IMR-90 (cell line): ENCODE measurements at regions not wholly inside any gene's neighbourhood (a gene's known extent, or its start where the extent isn't known, plus 50 kb on each side); places are given as distances from the start of the nearest gene placed in this dataset.

Experiments
- ATAC-seq: fragments of 200-7000 bp; cut with Tn5 transposase; 2 replicates; pipeline ENCODE4 v1.9.1; 2020; ENCODE audit warnings: low read depth, mild to moderate bottlenecking, moderate library complexity
- BruUV-seq: library from RNA; stranded (reverse); fragments of 400-500 nt; replicated peaks from 2 replicates; lab custom pipeline; 2021; lab: Mats Ljungman, UMichigan
- CTCF ChIA-PET: fragments of 300-600 bp; formaldehyde crosslinking; extraction: SDS; loops from one replicate; lab custom pipeline; 2021; ENCODE audit warnings: antibody characterized with exemption; lab: Yijun Ruan, JAX
- POLR2A ChIA-PET: fragments of 300-600 bp; sonication (Branson Sonifier 250); formaldehyde crosslinking; loops from one replicate; lab custom pipeline; 2022; ENCODE audit warnings: antibody characterized with exemption; ENCODE audit not compliant: unreplicated experiment; lab: Charles Lee
- DNase-seq: peaks from one replicate; pipeline ENCODE4 v3.0.0; 2013
- H2AFZ ChIP-seq: replicated peaks from 2 replicates; pipeline ENCODE3; 2013; ENCODE audit warnings: low read length, mild to moderate bottlenecking; ENCODE audit not compliant: poor library complexity
- H2AK5ac ChIP-seq: 2 replicates; pipeline ENCODE4 v1.6.1; 2013; ENCODE audit warnings: low read depth, low read length, inconsistent platforms
- H2AK9ac ChIP-seq: replicated peaks from 2 replicates; pipeline ENCODE3; 2013; ENCODE audit warnings: mild to moderate bottlenecking, low read depth, low read length, moderate library complexity; ENCODE audit not compliant: poor library complexity
- H2BK120ac ChIP-seq: 2 replicates; pipeline ENCODE4 v1.6.1; 2013; ENCODE audit warnings: low read depth, low read length, inconsistent platforms
- H2BK15ac ChIP-seq: 3 replicates; pipeline ENCODE4 v1.6.1; 2013; ENCODE audit warnings: low read depth, low read length, inconsistent platforms
- H2BK20ac ChIP-seq: 2 replicates; pipeline ENCODE4 v1.6.1; 2013; ENCODE audit warnings: low read depth, mild to moderate bottlenecking, inconsistent platforms, low read length, moderate library complexity
- H2BK5ac ChIP-seq: 2 replicates; pipeline ENCODE4 v1.6.1; 2013; ENCODE audit warnings: mild to moderate bottlenecking, low read depth, low read length, inconsistent platforms; ENCODE audit not compliant: poor library complexity, severe bottlenecking
- H3K14ac ChIP-seq: replicated peaks from 2 replicates; pipeline ENCODE4 v1.6.1; 2013; ENCODE audit warnings: low read depth, low read length, inconsistent platforms
- H3K18ac ChIP-seq: 2 replicates; pipeline ENCODE4 v1.6.1; 2013; ENCODE audit warnings: low read depth, low read length, control low read depth
- H3K23ac ChIP-seq: 2 replicates; pipeline ENCODE4 v1.6.1; 2013; ENCODE audit warnings: low read depth, low read length, inconsistent platforms
- H3K27ac ChIP-seq: 2 replicates; pipeline ENCODE4 v1.5.1; 2013; ENCODE audit warnings: mild to moderate bottlenecking, control low read depth, low read length; ENCODE audit not compliant: insufficient read depth
- H3K27me3 ChIP-seq: 2 replicates; pipeline ENCODE4 v1.6.1; 2013; ENCODE audit warnings: low read length; ENCODE audit not compliant: control insufficient read depth, insufficient read depth
- H3K36me3 ChIP-seq: 2 replicates; pipeline ENCODE4 v1.6.1; 2013; ENCODE audit warnings: low read length, mixed read lengths; ENCODE audit not compliant: control insufficient read depth, insufficient read depth
- H3K4ac ChIP-seq: 2 replicates; pipeline ENCODE4 v1.6.1; 2013; ENCODE audit warnings: low read depth, low read length, inconsistent platforms
- H3K4me1 ChIP-seq: 2 replicates; pipeline ENCODE4 v1.6.1; 2013; ENCODE audit warnings: low read length, mixed read lengths; ENCODE audit not compliant: control insufficient read depth, insufficient read depth
- H3K4me2 ChIP-seq: 2 replicates; pipeline ENCODE4 v1.6.1; 2013; ENCODE audit warnings: low read depth, mild to moderate bottlenecking, control low read depth, low read length, moderate library complexity
- H3K4me3 ChIP-seq: 2 replicates; pipeline ENCODE4 v1.5.1; 2013; ENCODE audit warnings: low read depth, mild to moderate bottlenecking, control low read depth, low read length, moderate library complexity; ENCODE audit not compliant: insufficient read depth
- H3K56ac ChIP-seq: 2 replicates; pipeline ENCODE4 v1.6.1; 2013; ENCODE audit warnings: low read length, inconsistent platforms; ENCODE audit not compliant: insufficient read depth; ENCODE audit errors: extremely low read depth
- H3K79me1 ChIP-seq, 2 experiments: 2 replicates each; pipeline ENCODE4 v1.6.1; 2013; ENCODE audit warnings: low read length in 2 of 2, inconsistent platforms in 1 of 2, low read depth in 1 of 2
- H3K9ac ChIP-seq: 2 replicates; pipeline ENCODE4 v1.6.1; 2013; ENCODE audit warnings: low read depth, low read length, control low read depth
- H3K9me1 ChIP-seq: 2 replicates; pipeline ENCODE4 v1.6.1; 2013; ENCODE audit warnings: low read length, inconsistent platforms; ENCODE audit not compliant: insufficient read depth
- H3K9me3 ChIP-seq: 2 replicates; pipeline ENCODE4 v1.6.1; 2013; ENCODE audit warnings: low read length; ENCODE audit not compliant: control insufficient read depth, insufficient read depth
- H4K20me1 ChIP-seq: 2 replicates; pipeline ENCODE4 v1.6.1; 2013; ENCODE audit warnings: low read length, inconsistent platforms; ENCODE audit not compliant: insufficient read depth
- H4K5ac ChIP-seq: 2 replicates; pipeline ENCODE4 v1.6.1; 2013; ENCODE audit warnings: mild to moderate bottlenecking, low read depth, low read length, control low read depth
- H4K8ac ChIP-seq, 2 experiments: 2 replicates each; pipeline ENCODE4 v1.6.1; 2013; ENCODE audit warnings: low read depth in 2 of 2, low read length in 2 of 2, control low read depth in 1 of 2, inconsistent platforms in 1 of 2
- H4K91ac ChIP-seq: 2 replicates; pipeline ENCODE4 v1.6.1; 2013; ENCODE audit warnings: low read depth, low read length, inconsistent platforms; ENCODE audit not compliant: insufficient read depth
- BHLHE40 ChIP-seq: fragments of 150-350 bp; IDR thresholded peaks from 2 replicates; pipeline ENCODE4 v1.6.1; 2016; ENCODE audit warnings: mild to moderate bottlenecking, low read depth, low read length
- CHD1 ChIP-seq: IDR thresholded peaks from 2 replicates; pipeline ENCODE4 v1.6.1; 2012; ENCODE audit warnings: low read depth, low read length, improper control_type of control experiment
- CTCF ChIP-seq: conservative IDR thresholded peaks from 2 replicates; pipeline ENCODE4 v1.5.1; 2012; ENCODE audit warnings: mild to moderate bottlenecking, low read depth, low read length, improper control_type of control experiment
- FOS ChIP-seq: fragments of 150-350 bp; IDR thresholded peaks from 2 replicates; pipeline ENCODE4 v1.6.1; 2016; ENCODE audit warnings: low read depth, low read length
- MAFK ChIP-seq: IDR thresholded peaks from 2 replicates; pipeline ENCODE4 v1.6.1; 2012; ENCODE audit warnings: low read depth, low read length, improper control_type of control experiment
- MAZ ChIP-seq: IDR thresholded peaks from 2 replicates; pipeline ENCODE4 v1.6.1; 2012; ENCODE audit warnings: low read depth, mild to moderate bottlenecking, low read length, improper control_type of control experiment, moderate library complexity, borderline replicate concordance
- MXI1 ChIP-seq: IDR thresholded peaks from 2 replicates; pipeline ENCODE4 v1.6.1; 2012; ENCODE audit warnings: low read depth, mild to moderate bottlenecking, low read length, moderate library complexity, borderline replicate concordance
- NFE2L2 ChIP-seq: fragments of 150-350 bp; IDR thresholded peaks from 2 replicates; pipeline ENCODE4 v1.6.1; 2016; ENCODE audit warnings: low read depth, mild to moderate bottlenecking, low read length
- POLR2A ChIP-seq: IDR thresholded peaks from 2 replicates; pipeline ENCODE4 v1.6.1; 2012; ENCODE audit warnings: mild to moderate bottlenecking, low read depth, low read length
- RAD21 ChIP-seq: IDR thresholded peaks from 2 replicates; pipeline ENCODE4 v1.6.1; 2012; ENCODE audit warnings: low read length, improper control_type of control experiment
- RCOR1 ChIP-seq: IDR thresholded peaks from 2 replicates; pipeline ENCODE4 v1.6.1; 2012; ENCODE audit warnings: mild to moderate bottlenecking, low read length, improper control_type of control experiment; ENCODE audit not compliant: insufficient replicate concordance
- RFX5 ChIP-seq: IDR thresholded peaks from 2 replicates; pipeline ENCODE4 v1.8.0; 2012; ENCODE audit warnings: low read depth, mild to moderate bottlenecking, low read length, moderate library complexity
- SMC3 ChIP-seq: fragments of 150-350 bp; IDR thresholded peaks from 2 replicates; pipeline ENCODE4 v1.6.1; 2016; ENCODE audit warnings: low read depth, mild to moderate bottlenecking, antibody characterized with exemption, low read length, moderate library complexity
- USF2 ChIP-seq: fragments of 150-350 bp; IDR thresholded peaks from 2 replicates; pipeline ENCODE4 v1.6.1; 2017; ENCODE audit warnings: mild to moderate bottlenecking, antibody characterized with exemption, low read length, low read depth
- WGBS, 2 experiments: methylation state at CpG; one replicate each; pipeline versions ENCODE4 v1.1.5 to v1.1.7; 2013; ENCODE audit warnings: missing lambda C conversion rate in 2 of 2; ENCODE audit not compliant: insufficient read length in 1 of 2; ENCODE audit errors: extremely low coverage in 2 of 2; 5-methylcytosine and 5-hydroxymethylcytosine counted together
- dilution Hi-C: fragments of 300-500 bp; cut with HindIII; formaldehyde crosslinking; loops from one replicate; pipeline ENCODE4 v1.14.3; 2018; ENCODE audit warnings: low sequenced_read_pairs; ENCODE audit not compliant: unreplicated experiment
- in situ Hi-C: fragments of 300-500 bp; cut with MboI; formaldehyde crosslinking; loops from 3 replicates; pipeline ENCODE4 v1.14.3; 2019; ENCODE audit warnings: low sequenced_read_pairs, inconsistent platforms, mixed read lengths
- intact Hi-C: fragments of 100-400 bp; cut with micrococcal nuclease; formaldehyde crosslinking; loops from 2 replicates; pipeline ENCODE4 v1.10.0; 2022
- TF ChIP-seq, protein P1 (sequence below): fragments of 150-350 bp; IDR thresholded peaks from 2 replicates; pipeline ENCODE4 v1.6.1; 2016; ENCODE audit warnings: low read depth, mild to moderate bottlenecking, low read length, moderate library complexity, borderline replicate concordance

DNA sequence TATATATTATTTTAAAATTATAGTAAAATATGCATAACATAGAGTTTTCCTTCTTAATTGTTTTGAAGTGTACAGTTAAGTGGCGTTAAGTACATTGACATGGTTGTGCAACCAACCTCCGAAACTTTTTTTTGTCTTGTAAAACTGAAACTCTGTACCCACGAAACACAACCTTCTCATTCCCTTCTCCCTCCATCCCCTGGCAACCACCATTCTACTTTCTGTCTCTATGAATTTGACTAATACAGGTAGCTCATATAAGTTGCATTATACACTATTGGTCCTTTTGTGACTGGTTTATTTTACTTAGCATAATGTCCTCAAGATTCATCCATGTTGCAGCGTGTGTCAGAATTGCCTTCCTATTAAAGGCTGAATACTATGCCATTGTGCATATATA, 179.4 kb downstream of the SATB1 start:
- H3K14ac ChIP-seq = no peak overlapping the region
- H2AFZ ChIP-seq = no peak overlapping the region
- H4K20me1 ChIP-seq = no peaks in the 10 kb centered on the region
- H3K9me1 ChIP-seq = no peaks in the 10 kb centered on the region
- BruUV-seq = no TSS peak
- H3K36me3 ChIP-seq = no peaks in the 10 kb centered on the region
- H3K4ac ChIP-seq = no peak overlapping the region
- dilution Hi-C loops = no loop called here
- intact Hi-C loops = no loop called here
- H3K4me1 ChIP-seq = no peaks in the 10 kb centered on the region
- H2AK9ac ChIP-seq = no peak overlapping the region
- H3K9me3 ChIP-seq = no peaks in the 10 kb centered on the region
- WGBS, 2 experiments = no CpG with 5 or more reads among the region's 4 CpGs
- no peak overlapping the region for H3K18ac ChIP-seq
- no peak overlapping the region for H3K56ac ChIP-seq
- DNase-seq = no peak
- H4K5ac ChIP-seq = no peak overlapping the region
- in situ Hi-C loops = no loop called here
- H4K8ac ChIP-seq = no peak overlapping the region
- no peak overlapping the region for H3K4me2 ChIP-seq
- no peak overlapping the region for H2BK120ac ChIP-seq
- no peak overlapping the region for H2BK5ac ChIP-seq
- H3K4me3 ChIP-seq = no peak overlapping the region
- no peak for ATAC-seq
- no peak overlapping the region for H3K9ac ChIP-seq
- H2BK20ac ChIP-seq = no peak overlapping the region
- TF ChIP-seq BHLHE40 (no peak), MAFK (no peak), MXI1 (no peak), NFE2L2 (no peak), SMC3 (no peak), CHD1 (no peak), FOS (no peak), POLR2A (no peak), USF2 (no peak), RCOR1 (no peak), RFX5 (no peak), MAZ (no peak), CTCF (no peak), RAD21 (no peak)
- TF ChIP-seq, protein P1, sequence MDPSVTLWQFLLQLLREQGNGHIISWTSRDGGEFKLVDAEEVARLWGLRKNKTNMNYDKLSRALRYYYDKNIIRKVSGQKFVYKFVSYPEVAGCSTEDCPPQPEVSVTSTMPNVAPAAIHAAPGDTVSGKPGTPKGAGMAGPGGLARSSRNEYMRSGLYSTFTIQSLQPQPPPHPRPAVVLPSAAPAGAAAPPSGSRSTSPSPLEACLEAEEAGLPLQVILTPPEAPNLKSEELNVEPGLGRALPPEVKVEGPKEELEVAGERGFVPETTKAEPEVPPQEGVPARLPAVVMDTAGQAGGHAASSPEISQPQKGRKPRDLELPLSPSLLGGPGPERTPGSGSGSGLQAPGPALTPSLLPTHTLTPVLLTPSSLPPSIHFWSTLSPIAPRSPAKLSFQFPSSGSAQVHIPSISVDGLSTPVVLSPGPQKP = no peak
- no peaks in the 10 kb centered on the region for H3K79me1 ChIP-seq
- ChIA-PET POLR2A (no interaction called here), CTCF (no interaction called here)
- H3K23ac ChIP-seq = no peak overlapping the region
- no peak overlapping the region for H4K91ac ChIP-seq
- H3K27ac ChIP-seq = no peak overlapping the region
- H3K27me3 ChIP-seq = no peaks in the 10 kb centered on the region
- no peak overlapping the region for H2BK15ac ChIP-seq
- H2AK5ac ChIP-seq = no peak overlapping the region
